ENCODE measurements at regions not wholly inside any gene's neighbourhood (a gene's known extent, or its start where the extent isn't known, plus 50 kb on each side); places are given as distances from the start of the nearest gene placed in this dataset.

DNA sequence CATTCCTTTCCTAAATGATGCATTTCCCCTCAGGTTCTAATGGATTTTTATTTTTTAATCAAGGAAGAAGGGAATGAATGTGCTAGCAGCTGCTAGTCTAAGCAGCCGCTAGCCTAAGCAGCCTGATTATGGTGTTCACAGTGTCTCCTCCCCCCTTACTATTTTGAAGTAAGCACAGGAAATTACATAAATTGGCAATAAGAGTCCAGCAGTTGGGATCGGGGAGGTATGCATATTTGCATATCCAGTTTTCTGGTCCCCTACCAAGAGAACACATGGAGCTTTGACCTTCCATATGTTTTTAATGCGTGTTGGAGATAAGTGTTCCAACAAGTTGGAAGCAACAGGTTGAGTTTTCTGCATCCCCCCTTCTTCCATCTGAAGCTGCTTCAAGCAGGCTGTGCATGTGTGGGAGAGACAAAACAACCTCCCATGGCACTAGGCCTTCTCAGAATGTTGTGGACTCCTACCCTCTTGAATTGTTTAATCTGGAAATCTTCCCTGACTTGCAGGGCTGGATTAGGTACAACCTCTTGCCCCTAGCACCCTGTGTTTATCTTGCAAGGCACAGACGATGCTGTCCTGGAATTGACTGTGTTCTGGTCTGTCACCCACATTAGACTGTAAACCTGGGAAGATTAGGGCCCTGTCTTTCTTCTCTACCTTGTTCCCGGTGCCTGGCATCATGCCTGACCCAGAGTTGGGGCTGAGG lies 124.8 kb upstream of the LRIG1 start:
- TF ChIP-seq, protein P1, sequence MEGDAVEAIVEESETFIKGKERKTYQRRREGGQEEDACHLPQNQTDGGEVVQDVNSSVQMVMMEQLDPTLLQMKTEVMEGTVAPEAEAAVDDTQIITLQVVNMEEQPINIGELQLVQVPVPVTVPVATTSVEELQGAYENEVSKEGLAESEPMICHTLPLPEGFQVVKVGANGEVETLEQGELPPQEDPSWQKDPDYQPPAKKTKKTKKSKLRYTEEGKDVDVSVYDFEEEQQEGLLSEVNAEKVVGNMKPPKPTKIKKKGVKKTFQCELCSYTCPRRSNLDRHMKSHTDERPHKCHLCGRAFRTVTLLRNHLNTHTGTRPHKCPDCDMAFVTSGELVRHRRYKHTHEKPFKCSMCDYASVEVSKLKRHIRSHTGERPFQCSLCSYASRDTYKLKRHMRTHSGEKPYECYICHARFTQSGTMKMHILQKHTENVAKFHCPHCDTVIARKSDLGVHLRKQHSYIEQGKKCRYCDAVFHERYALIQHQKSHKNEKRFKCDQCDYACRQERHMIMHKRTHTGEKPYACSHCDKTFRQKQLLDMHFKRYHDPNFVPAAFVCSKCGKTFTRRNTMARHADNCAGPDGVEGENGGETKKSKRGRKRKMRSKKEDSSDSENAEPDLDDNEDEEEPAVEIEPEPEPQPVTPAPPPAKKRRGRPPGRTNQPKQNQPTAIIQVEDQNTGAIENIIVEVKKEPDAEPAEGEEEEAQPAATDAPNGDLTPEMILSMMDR (IDR thresholded peaks at IDR 0.05): no peak
- TF ChIP-seq POLR2A (IDR thresholded peaks at IDR 0.05): no peak
- TF ChIP-seq EP300 (IDR thresholded peaks at IDR 0.05): no peak
